HL-60 (cell line): ENCODE measurements at regions not wholly inside any gene's neighbourhood (a gene's known extent, or its start where the extent isn't known, plus 50 kb on each side); places are given as distances from the start of the nearest gene placed in this dataset.

Experiments used
- DNase-seq, 2 experiments: peaks; one replicate each; pipeline ENCODE4 v3.0.0-alpha.2; 2010 to 2020; ENCODE audit warnings: low read depth in 1 of 2, low spot score in 1 of 2
- H3K27ac ChIP-seq: fragments of 250-450 bp; sonication (Bioruptor Pico); replicated peaks from 2 replicates; pipeline ENCODE4 v1.5.1; 2020; ENCODE audit warnings: mild to moderate bottlenecking, moderate library complexity
- H3K27me3 ChIP-seq: fragments of 250-450 bp; sonication (Bioruptor Pico); 2 replicates; pipeline ENCODE4 v1.5.1; 2021; ENCODE audit warnings: mild to moderate bottlenecking, moderate library complexity; ENCODE audit not compliant: insufficient read depth, poor library complexity, severe bottlenecking
- H3K4me3 ChIP-seq: replicated peaks from 2 replicates; pipeline ENCODE4 v1.5.1; 2011; ENCODE audit warnings: mild to moderate bottlenecking, control low read depth, low read length; ENCODE audit not compliant: insufficient read depth
- CTCF ChIP-seq: IDR thresholded peaks from one replicate; pipeline ENCODE4 v1.5.1; 2011; ENCODE audit warnings: low read length, control low read depth, inconsistent platforms; ENCODE audit not compliant: insufficient read depth
- GABPA ChIP-seq: IDR thresholded peaks from 2 replicates; pipeline ENCODE4 v1.6.1; 2012; ENCODE audit warnings: low read depth
- POLR2AphosphoS5 ChIP-seq: IDR thresholded peaks from 2 replicates; pipeline ENCODE4 v1.6.1; 2012; ENCODE audit warnings: low read depth
- REST ChIP-seq: IDR thresholded peaks from 2 replicates; pipeline ENCODE4 v1.6.1; 2012; ENCODE audit warnings: low read depth; ENCODE audit not compliant: insufficient replicate concordance
- SPI1 ChIP-seq: IDR thresholded peaks from 2 replicates; pipeline ENCODE4 v1.6.1; 2012; ENCODE audit warnings: low read depth, mild to moderate bottlenecking, borderline replicate concordance

- no peak for DNase-seq
- Histone ChIP-seq H3K4me3 (no peak overlapping the region), H3K27me3 (no peaks in the 10 kb centered on the region), H3K27ac (no peak overlapping the region)
- no peak for TF ChIP-seq CTCF
- no peak for TF ChIP-seq POLR2AphosphoS5
- TF ChIP-seq REST, result no peak
- TF ChIP-seq SPI1, result no peak
- no peak for TF ChIP-seq GABPA
Measured at GRCh38 chr9:106414042-106414441, 448.9 kb upstream of the ZNF462 start.

GRCh38 chr9:106417685-106418084 lies 445.3 kb upstream of the ZNF462 start:
- H3K27ac ChIP-seq, result no peak overlapping the region
- H3K27me3 ChIP-seq, result no peaks in the 10 kb centered on the region
- H3K4me3 ChIP-seq, result no peak overlapping the region
- no peak for DNase-seq
- TF ChIP-seq POLR2AphosphoS5, result no peak

- H3K27me3 ChIP-seq, result no peaks in the 10 kb centered on the region
- H3K27ac ChIP-seq, result no peak overlapping the region
- no peak for TF ChIP-seq GABPA
- no peak for TF ChIP-seq SPI1
- TF ChIP-seq POLR2AphosphoS5, result no peak
- no peak for TF ChIP-seq REST
- no peak for TF ChIP-seq CTCF
- no peak overlapping the region for H3K4me3 ChIP-seq
- no peak for DNase-seq
Measured at GRCh38 chr9:106419829-106420228, 443.1 kb upstream of the ZNF462 start.

GRCh38 chr9:106420511-106420944 lies 442.4 kb upstream of the ZNF462 start:
- TF ChIP-seq SPI1, result no peak
- TF ChIP-seq REST, result no peak
- TF ChIP-seq CTCF, result no peak
- no peak for TF ChIP-seq GABPA
- no peak overlapping the region for H3K27ac ChIP-seq
- DNase-seq, result no peak

More at GRCh38 chr9:106420511-106420944, 442.4 kb upstream of the ZNF462 start:
- no peaks in the 10 kb centered on the region for H3K27me3 ChIP-seq
- no peak overlapping the region for H3K4me3 ChIP-seq
